Stimulated activated CD4-positive, alpha-beta T cell treated with anti-CD3 and anti-CD28 coated beads, Interleukin-2, amount 100 ng/mL, for 48 hours (primary cell): ENCODE measurements at regions not wholly inside any gene's neighbourhood (a gene's known extent, or its start where the extent isn't known, plus 50 kb on each side); places are given as distances from the start of the nearest gene placed in this dataset.

Experiments
- DNase-seq, 2 donors: peaks; one replicate each; pipeline ENCODE4 v3.0.0-alpha.2; 2020

DNA sequence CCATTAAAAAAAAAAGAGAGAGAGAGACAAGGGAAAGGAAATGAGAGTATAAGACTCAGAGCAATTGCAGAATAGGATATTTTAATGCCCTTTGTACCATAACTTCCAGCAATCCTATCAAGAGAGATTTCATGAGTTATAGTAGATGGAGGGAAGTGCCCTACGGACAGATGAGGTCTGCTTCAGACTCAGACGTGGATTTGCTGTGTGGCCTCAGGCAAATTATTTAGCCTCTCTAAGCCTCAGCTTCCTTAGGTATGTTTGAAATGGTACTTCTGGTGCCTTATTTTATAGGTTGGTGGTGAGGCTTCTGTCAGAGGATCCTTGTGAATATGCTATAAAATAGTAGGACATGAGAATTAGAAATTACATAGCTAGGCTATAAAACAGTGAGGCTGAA lies 448.2 kb downstream of the EDEM1 start:
- DNase-seq, result no peak

DNA sequence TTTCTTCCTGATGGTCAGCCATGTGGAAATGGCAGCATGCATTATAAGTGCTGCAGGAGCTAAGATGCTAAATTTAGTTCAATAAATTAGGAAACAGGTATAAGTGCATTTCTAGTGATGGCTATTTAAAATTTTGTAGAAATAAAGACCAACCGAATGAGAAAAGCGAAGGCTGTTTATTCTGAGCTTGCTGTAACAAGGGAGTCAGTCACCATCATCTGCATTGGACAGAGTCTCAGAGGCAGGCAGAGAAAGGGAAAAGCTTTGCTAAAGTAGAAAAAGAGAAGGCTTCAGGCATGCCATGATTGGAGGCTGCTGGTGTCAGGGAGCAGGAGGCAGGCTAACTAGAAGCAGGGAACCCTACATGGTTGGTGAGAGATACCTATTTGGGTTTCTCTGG lies 451.0 kb downstream of the EDEM1 start:
- no peak for DNase-seq

DNA sequence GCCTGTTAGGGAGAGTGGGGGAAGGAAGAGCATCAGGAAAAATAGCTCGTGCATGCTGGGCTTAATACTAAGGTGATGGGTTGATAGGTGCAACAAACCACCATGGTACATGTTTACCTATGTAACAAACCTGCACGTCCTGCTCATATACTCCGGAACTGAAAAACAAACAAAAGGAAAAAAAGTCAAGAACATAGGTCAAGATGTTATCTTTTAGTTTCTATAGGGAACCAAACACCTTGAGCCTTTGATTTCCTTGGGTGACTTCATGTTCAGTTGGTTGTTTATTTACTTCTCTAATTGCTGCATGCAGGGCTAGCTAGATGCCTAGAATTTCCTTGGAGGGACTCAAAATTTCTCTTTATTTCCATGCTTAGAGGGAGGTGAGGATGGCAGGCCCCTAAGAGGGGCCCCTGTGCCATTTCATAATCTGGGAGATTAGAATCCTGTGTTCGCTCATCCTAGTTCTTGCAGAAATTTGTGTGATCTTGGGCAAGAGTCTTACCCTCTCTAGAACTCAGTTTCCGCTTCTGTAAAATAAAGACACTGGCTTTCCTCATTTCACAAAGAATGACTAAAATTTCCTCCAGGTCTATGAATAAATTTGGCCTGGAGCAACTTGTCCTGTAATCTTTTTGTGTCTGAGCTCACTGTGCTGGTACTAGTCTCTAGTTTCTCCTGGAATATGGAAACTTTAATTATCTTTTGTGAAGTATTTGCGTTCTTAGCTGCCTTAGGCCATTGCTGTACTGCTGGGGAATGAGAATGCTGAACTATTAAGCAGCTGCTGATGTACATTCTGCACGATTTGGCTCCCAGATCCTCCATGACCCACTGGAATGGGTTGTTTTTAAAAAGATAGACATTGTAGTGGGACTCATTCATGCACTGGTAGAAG lies 457.5 kb downstream of the EDEM1 start:
- DNase-seq, result no peak

DNA sequence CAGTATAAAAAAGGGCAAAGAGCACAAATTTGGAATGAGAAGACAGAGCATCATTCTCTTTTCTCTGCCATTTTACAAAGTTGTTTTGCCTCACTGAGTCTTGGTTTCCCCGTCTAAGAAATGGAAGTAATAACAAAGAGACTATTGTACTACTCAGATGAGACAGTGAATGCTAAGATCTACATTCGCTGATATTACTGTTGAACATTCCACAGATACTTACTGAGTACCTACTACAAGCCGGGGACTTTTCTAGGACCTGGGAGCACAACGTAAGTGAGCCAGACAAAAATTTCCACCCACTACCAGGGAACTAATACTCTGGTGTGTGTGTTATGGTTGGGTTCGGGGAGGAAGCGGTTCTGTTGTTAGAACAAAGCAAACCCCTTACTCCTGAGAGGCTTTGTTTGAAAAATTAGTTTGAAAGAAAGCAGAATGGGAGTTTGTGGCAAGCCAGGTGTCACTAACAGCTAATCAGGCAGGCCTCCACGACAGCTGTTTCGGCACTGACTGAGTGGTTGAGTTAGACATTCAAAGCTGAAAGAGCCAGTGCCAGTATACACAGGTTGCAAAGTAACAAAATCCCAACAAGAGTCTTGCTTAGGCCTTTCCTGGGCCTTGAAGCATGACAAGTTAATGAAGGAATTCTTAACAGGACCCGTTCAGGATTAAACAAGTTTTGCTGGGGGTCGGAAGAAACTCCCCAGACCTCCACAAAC lies 458.3 kb downstream of the EDEM1 start:
- DNase-seq, result no peak

DNA sequence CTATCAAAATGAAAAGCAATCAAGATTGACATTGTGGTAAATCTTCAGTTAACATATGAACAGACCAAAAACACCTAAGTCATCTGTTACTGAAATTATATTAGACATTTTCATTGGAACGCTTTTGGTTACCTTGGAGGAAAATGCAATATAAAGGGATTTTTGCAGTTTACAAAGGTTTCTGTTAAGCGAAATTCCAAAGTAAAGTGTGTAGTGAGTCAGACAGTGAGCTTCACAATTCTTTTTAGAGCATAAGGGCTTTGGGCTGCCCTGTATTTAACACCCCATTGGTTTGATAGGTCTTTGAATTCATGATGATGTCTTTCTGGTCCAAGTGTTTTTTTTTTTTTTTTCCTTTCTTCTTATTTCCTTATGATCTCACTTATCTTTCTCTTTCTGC lies 462.8 kb downstream of the EDEM1 start:
- DNase-seq, result no peak

DNA sequence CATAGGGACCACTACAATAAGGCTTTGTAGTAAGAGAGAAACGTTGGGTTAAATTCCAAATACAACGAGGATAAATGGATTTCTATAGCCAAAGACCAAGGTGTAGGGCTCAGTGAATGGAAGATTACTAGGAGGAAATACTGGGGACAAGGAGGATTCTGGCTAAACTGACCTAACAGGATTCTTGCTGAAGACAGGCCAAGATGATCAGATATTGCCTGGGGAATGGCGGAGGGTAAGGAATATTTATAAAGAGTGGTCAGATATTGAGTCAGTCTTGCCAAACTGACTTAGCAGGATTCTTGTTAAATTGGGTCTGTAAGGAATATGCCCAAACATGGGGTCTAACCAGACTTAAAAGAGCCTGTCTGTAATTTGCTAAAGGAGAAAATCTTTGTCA lies 463.8 kb downstream of the EDEM1 start:
- DNase-seq, result no peak

DNA sequence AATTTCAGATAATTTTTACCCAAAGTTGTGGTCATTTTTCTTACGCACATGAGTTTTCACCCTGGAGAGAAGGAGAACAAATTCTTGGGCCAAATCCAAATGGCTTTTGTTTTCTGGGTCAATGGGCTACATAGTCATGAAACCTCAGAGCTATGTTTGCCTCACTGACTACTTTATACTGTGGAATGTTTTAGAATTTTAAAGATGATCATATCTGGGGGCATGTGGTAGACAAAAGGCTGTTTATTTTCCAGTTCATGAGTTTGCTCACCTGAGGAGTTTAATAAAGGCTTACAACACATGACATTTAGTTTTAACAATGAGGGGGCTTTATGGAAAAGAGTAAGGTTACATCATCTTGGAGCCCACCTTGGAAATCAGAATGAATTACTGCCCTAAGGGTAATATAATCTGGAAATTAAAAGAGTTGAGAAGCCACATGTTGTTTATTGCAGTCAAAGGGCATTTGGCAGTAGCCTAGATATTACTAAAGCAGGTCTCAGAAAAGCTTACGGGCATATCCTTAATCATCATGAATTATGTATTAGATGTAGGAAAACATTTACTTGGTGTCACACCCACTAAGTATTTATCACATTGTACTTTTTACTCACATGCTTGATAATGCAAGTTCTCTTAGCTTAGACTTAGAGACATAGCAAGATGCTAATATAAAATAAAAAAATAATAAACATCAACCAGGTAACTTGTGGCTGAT lies 466.1 kb downstream of the EDEM1 start:
- no peak for DNase-seq

DNA sequence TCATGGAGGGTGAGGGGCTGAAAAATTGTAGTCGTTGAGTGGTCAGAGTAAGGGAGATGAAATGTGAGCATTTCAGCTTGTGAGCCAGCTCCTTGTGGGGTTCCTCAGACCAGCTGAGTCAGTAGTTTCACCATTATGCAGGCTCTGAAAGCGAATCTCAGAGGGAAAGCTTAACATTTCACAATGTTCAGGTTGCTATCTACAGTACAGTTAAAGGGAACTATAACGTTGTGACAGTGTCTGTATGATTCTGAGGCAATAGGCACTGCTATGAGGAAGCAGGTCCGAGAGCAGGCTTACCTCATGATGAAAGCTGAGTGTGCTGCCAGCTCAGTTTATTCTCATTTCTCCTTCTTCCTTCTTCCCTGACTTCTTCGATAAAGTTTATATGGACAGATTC lies 469.6 kb downstream of the EDEM1 start:
- no peak for DNase-seq

DNA sequence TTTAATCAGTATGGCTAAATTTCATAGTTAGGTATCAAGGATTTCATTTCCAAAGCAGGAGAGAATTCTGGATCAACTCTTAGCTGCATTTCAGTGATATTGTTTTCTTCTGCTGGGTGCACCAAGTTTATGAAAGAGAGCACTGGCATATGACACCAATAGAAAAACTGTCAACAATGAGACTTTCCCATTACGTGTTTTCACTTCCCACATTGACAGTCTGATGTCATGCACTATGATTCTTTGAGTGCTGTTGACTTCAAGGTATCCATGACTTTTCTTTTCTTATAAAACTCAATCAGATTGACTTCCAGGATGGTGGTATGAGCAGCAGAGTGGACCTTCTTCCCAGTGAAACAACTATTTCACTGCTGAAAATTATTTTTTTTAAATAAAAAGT lies 476.1 kb downstream of the EDEM1 start:
- DNase-seq, result no peak

DNA sequence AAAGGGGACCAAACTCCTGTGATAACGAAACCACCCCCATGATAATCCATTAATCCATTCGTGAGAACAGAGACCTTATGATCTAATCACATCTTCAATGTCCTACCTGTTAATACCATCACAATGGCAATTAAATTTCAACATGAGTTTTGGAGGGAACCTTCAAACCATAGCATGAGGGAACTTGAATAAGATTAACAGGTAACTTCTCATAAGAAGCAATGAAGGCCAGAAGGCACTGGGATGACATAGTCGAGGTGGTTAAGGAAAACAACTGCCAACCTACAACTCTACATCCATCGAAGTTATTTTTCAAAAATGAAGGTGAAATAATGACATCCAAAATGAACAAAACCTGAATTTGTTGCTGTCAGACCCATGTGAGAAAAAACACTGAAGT lies 478.9 kb downstream of the EDEM1 start:
- DNase-seq, result no peak

DNA sequence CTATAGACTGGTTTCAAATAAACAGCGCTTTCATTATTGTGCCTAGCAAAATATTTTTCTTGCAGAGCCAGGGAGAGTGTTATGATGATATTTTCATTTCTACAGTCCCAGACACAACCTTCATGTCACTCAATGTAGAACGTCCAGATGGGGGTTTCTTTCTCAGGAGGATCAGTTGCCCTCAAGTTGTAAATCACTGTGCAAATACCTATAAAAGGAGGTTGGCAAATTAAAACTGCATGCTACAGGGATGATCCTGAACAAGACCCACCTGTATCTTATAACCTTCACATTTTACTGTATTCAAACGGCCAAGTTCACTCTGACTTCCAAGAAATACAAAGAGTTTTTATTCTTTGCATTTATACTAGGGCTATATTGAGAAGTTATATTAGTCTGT lies 486.0 kb downstream of the EDEM1 start:
- DNase-seq, result no peak

DNA sequence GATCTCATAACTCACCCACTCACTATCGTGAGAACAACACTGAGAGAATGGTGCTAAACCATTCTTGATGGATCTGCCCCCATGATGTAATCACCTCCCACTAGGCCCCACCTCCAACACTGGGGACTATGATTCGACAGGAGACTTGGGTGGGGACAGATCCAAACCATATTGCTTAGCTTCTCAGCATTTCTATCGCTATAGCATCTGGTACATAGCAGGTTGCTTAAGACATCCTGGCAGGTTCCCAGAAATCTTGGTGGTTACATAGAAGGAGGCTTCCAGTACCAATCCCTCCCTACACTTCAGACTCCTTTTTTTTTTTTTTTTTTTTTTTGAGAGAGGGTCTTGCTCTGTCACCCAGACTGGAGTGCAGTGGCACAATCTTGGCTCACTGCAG lies 487.8 kb downstream of the EDEM1 start:
- no peak for DNase-seq

DNA sequence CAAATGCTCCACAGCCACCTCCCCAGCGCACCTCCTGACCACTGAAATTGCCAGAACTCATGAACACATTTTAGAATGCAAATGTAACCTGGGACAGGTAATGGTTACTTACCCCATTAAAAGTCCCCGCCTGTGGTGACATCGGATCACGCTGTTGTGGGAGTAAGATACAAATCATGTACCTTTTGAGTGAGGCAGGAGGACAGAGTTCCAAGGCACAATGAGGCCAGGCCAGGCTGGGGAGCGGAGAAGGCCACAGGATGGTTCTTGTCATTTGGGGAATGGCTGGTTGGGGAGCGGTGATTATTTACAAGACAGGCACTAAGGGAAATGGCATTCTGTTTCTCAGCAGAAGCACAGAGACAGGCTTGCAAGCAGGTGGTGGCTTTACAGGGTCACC lies 490.0 kb downstream of the EDEM1 start:
- no peak for DNase-seq

DNA sequence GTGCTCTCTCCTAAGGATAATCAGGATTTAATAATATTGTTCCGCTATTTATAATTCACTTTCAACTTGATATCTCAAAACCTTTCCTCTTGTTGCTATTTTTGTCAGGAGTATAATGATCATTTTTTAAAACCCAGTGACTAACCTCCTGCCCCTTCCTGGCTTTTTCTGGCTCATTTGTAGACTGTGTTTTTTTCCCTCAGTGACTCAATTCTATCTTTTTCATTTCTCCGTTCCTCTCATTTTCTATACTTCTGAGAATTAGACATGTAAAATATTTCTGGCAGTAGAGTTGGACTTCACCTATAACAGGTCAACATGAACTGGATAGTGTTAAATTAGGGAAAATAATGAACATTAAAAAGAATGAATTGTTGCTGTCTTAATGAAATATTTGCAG lies 490.7 kb downstream of the EDEM1 start:
- DNase-seq, result no peak

DNA sequence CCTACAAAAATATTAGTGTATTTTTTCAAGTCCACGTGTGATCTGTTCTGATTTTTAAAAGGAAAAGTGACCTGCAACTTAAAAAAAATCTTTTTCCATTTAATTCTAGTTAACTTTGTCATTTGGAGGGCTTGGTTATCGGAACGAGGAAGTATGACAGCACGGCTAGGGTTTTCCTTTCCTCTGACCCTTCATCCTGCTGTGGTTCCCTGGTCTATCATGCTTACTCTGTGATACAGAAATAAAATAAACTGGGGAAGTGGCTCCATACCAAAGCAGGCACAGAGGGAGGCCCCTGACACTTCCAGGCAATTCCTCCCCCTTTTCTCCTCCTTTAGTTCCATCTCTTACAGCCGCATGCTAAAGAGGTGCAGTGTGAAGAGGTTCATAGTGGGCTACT lies 491.3 kb downstream of the EDEM1 start:
- DNase-seq, result no peak

DNA sequence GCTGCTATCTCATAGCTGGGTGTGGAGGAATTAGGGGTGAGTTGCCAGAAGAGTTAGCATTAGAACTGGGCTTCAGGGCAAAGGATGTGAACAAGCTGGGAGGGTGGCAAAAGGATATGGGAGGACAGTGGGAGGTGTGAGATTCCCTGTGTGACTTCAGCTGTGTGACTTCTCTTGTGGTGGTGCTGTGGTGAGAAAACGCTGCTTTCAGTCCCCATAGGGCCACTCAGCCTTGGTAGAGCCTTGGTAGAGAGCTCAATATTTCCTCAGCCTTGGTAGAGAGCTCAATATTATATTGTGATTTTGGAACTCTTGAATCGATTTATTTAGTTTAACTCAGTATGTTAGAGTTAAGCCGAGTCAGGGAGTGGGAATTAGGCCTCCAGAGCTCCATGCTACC lies 499.7 kb downstream of the EDEM1 start:
- no peak for DNase-seq

DNA sequence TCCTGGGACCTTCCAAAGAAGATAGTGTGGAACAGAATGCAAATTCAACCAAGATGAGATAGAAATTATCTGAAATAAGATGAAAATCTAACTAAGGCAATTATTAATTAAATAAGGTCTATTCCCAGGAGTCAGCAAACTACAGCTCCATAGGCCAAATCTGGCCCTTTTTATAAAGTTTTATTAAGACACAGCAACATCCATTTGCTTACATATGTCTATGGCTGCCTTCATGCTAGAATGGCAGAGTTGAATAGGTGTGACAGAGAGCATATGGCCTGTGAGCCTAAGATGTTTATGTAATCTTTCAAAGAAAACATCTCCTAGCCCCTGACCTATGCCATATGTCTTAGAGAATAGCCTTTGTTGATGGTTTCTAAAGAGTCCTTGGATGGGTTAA lies 503.0 kb downstream of the EDEM1 start:
- DNase-seq, result no peak

DNA sequence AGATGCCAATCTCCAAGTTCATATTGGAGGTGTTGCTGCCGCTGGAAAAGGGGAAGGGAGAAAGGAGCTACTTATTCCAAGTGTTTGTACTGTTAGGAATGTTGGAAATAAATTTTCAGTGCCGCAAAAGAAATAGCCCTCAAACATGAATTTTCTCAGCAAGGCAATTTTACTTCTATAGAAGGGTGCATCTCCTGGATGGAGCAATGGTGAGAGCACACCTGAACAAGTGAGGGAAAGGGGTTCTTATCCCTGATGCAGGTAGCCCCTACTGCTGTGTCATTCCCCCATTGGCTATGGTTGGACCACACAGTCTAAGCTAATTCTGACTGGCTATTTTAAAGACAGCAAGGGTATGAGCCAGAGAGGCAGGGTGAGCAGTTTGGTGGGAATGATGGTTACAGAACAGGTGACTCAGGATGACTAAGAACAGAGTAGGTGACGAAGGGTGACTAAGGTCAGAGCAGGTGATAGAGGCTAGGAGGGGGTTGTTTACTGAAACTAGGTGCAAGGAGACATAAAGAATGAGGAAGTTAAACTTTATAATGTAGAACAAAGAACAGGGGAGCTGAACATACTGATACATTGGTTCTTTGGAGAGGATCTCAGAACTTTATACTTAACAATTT lies 503.5 kb downstream of the EDEM1 start:
- DNase-seq, result no peak

DNA sequence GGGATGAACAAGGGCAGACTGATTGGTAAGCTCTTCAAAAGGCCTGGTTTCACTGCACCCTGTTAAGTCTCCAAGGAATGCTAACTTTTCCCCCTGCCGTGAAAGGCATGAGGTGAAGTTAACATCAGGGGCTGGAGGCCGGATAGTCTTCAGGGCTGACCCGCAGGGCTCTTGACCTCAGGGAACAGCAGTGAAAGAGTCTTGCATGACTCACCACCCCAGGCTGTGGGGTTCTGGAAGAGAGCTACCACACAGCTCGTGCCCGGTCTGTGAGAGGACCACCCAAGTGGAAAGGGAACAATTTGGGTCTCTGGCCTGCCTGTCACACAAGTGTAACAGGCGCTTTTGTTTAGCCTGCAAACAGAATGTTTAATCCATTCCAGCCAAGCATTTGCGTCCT lies 504.9 kb downstream of the EDEM1 start:
- no peak for DNase-seq

DNA sequence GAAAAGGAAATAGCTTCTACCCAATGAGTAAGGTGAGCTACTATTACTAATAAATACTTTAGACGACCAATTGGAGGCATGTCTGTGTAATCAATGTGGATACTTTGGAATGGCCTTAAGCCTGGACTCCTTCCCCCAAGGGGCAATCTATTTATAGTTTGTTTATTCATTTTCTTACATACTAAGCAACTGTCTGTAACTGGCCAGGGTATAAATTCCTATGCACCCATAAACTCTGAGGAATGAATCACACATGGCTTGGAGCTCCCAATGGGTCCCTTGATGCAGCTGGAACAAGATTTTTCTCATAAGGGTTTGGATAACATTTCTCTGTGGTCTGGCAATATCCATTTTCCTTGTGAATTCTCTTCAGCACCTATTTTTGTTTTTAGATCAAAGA lies 506.8 kb downstream of the EDEM1 start:
- DNase-seq, result no peak

DNA sequence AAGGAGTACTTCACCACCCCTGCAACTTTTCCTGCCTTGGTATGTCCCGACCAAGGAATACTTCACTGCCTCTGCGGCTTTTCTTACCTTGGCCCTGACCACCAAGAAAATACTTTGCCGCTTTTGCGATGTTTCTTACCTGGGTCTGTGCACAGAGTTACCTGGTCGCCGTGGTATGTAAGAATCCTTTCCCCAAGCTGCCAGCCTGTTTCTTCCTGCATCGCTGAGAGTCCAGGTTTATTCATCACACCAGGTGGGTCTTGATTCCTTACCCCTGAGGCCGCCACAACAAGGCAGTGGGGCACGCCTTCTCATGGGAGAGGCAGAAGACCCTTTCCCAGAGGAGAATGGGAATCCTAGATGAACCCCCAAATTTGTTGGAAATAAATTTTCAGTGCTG lies 511.3 kb downstream of the EDEM1 start:
- no peak for DNase-seq

DNA sequence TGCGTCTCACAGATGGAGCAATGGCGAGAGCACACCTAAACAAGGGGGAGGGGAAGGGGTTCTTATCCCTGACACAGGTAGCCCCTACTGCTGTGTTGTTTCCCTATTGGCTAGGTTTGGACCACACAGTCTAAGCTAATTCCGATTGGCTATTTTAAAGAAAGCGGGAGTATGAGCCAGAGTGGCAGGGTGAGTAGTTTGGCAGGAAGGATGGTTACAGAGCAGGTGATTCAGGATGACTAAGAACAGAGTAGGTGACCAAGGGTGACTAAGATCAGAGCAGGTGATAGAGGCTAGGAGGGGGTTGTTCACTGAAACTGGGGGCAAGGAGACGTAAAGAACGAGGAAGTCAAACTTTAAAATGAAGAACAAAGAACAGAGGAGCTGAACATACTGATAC lies 511.8 kb downstream of the EDEM1 start:
- DNase-seq, result no peak

DNA sequence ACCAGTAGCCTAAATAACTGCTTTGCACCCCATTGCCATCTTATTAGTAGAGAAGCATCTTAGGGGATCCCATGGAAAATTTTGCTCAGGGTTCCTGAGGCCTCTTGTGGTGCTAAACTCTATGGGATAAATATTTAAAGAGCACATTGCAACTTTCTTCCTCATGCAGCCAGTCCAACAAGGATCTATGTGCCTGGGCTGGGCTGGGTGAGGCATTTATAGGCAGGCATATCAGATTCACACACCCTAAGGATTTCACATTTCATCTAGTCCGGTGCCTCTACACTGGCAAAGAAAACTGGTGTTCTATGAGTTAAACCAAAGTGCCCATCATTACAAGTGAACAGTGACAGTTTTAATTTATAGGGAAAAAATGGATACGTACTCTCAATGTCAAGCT lies 512.3 kb downstream of the EDEM1 start:
- DNase-seq, result no peak
